Right lobe of liver (tissue), 4 donors: ENCODE measurements at regions not wholly inside any gene's neighbourhood (a gene's known extent, or its start where the extent isn't known, plus 50 kb on each side); places are given as distances from the start of the nearest gene placed in this dataset.

Experiments used
- CTCF ChIP-seq, 4 donors: fragments of 200-600 bp in 3 of 4; fragments of 450-650 bp in 1 of 4; IDR thresholded peaks; one replicate each; pipeline versions ENCODE4 v1.5.1 to v1.8.0; 2016 to 2022; ENCODE audit warnings: antibody characterized with exemption in 4 of 4, mild to moderate bottlenecking in 2 of 4
- POLR2A ChIP-seq: fragments of 450-650 bp; IDR thresholded peaks from one replicate; pipeline ENCODE4 v1.6.1; 2017; ENCODE audit warnings: antibody characterized with exemption, mild to moderate bottlenecking
- donor health status: DM: no; HTN: no; CAD: no.
- donor health status: DM: no; HTN: no; CAD: no.
- donor health status: DM: no; HTN: yes; CAD: no.

- TF ChIP-seq CTCF (IDR thresholded peaks at IDR 0.05) (no peak), POLR2A (no peak)
These were observed 317.0 kb upstream of the JAG1 start for GRCh38 chr20:10990625-10991382.
